Gastrocnemius medialis (tissue), 4 donors: ENCODE measurements at regions not wholly inside any gene's neighbourhood (a gene's known extent, or its start where the extent isn't known, plus 50 kb on each side); places are given as distances from the start of the nearest gene placed in this dataset.

Source experiments
- ATAC-seq, 2 donors: fragments of 150-250 bp; one replicate each; pipeline ENCODE4 v1.9.1; 2016
- DNase-seq, 2 donors: peaks; one replicate each; pipeline ENCODE4 v3.0.0-alpha.2; 2019
- H3K27ac ChIP-seq, 4 donors: fragments of 200-600 bp; sonication (generic); 1 replicate in 1 of 4; 2 replicates in 3 of 4; pipeline ENCODE4 v1.5.1; 2016 to 2018; ENCODE audit warnings: mild to moderate bottlenecking in 2 of 4, moderate library complexity in 1 of 4
- H3K27me3 ChIP-seq, 3 donors: fragments of 200-600 bp; sonication (generic) in 2 of 3; 1 replicate in 1 of 3; 2 replicates in 2 of 3; pipeline versions ENCODE4 v1.5.1 to v1.6.0; 2016 to 2019; ENCODE audit warnings: mild to moderate bottlenecking in 1 of 3, moderate library complexity in 1 of 3
- H3K36me3 ChIP-seq, 2 donors: fragments of 200-600 bp; sonication (generic) in 1 of 2; one replicate each; pipeline ENCODE4 v1.5.1; 2017 to 2018
- H3K4me1 ChIP-seq, 2 donors: fragments of 200-600 bp; sonication (generic) in 1 of 2; one replicate each; pipeline ENCODE4 v1.5.1; 2016 to 2017; ENCODE audit warnings: mild to moderate bottlenecking in 2 of 2
- H3K4me3 ChIP-seq, 4 donors: fragments of 200-600 bp; sonication (generic) in 3 of 4; 1 replicate in 1 of 4; 2 replicates in 3 of 4; pipeline ENCODE4 v1.5.1; 2016 to 2019; ENCODE audit warnings: mild to moderate bottlenecking in 2 of 4
- H3K9me3 ChIP-seq, 3 donors: fragments of 200-600 bp; sonication (generic) in 2 of 3; 1 replicate in 1 of 3; 2 replicates in 2 of 3; pipeline ENCODE4 v1.5.1; 2016 to 2019
- CTCF ChIP-seq, 5 experiments: fragments of 450-650 bp in 3 of 5; fragments of 200-600 bp in 2 of 5; sonication (generic) in 2 of 5; IDR thresholded peaks in 4 of 5; conservative IDR thresholded peaks in 1 of 5; 1 replicate in 4 of 5; 2 replicates in 1 of 5; pipeline ENCODE4 v1.5.1; 2016 to 2019; ENCODE audit warnings: antibody characterized with exemption in 5 of 5, mild to moderate bottlenecking in 3 of 5, moderate library complexity in 3 of 5
- POLR2A ChIP-seq, 2 donors: fragments of 450-650 bp; IDR thresholded peaks; one replicate each; pipeline ENCODE4 v1.6.1; 2017; ENCODE audit warnings: antibody characterized with exemption in 2 of 2, mild to moderate bottlenecking in 2 of 2, moderate library complexity in 2 of 2
- in situ Hi-C, 4 donors: fragments of 200-750 bp; cut with MboI; loops; one replicate each; pipeline versions ENCODE4 v1.15.0 to v1.8.0; 2017; ENCODE audit warnings: low sequenced_read_pairs in 4 of 4
- intact Hi-C: fragments of 100-400 bp; cut with DNase I; formaldehyde crosslinking; loops from one replicate; pipeline ENCODE4 v1.15.1; 2023; ENCODE audit warnings: low total_unique reads

GRCh38 chr9:110141227-110141793 is 66.6 kb downstream of the C9orf152 start:
- in situ Hi-C loops (loop anchor here in 1 of 4 donors (10.0 kb wide), 1 partner anchor 237 kb away; no protein-coding TSS in a partner anchor), intact Hi-C loops (no loop called here)
- no peaks in the 10 kb centered on the region for H3K27me3 ChIP-seq
- H3K4me1 ChIP-seq: peaks cover 11 to 23% of the 10 kb centered on the region in 2 donors
- ATAC-seq (no peak), DNase-seq (no peak)
- TF ChIP-seq POLR2A (IDR thresholded peaks at IDR 0.05) (no peak), CTCF (IDR thresholded peaks at IDR 0.05 in 4 of 5, conservative IDR thresholded peaks at IDR 0.05 in 1 of 5) (no peak)
- H3K4me3 ChIP-seq: no peak overlapping the region
- H3K27ac ChIP-seq: peak overlapping the region in 3 of 4 donors; percentile 10 to 37 (median 16)
- H3K9me3 ChIP-seq: no peaks in the 10 kb centered on the region
- peaks cover 0 to 7% of the 10 kb centered on the region in 2 donors for H3K36me3 ChIP-seq

- Histone ChIP-seq H3K9me3 (no peaks in the 10 kb centered on the region), H3K27me3 (no peaks in the 10 kb centered on the region), H3K36me3 (peaks cover 0 to 1% of the 10 kb centered on the region in 2 donors), H3K4me3 (no peak overlapping the region), H3K4me1 (peaks cover 11 to 23% of the 10 kb centered on the region in 2 donors), H3K27ac (peak overlapping the region in 1 of 4 donors; percentile 26)
- intact Hi-C loops (no loop called here), in situ Hi-C loops (loop anchor here in 1 of 4 donors (10.0 kb wide), 1 partner anchor 237 kb away; no protein-coding TSS in a partner anchor)
- DNase-seq: no peak
- no peak for TF ChIP-seq POLR2A (IDR thresholded peaks at IDR 0.05)
- TF ChIP-seq CTCF (IDR thresholded peaks at IDR 0.05 in 4 of 5, conservative IDR thresholded peaks at IDR 0.05 in 1 of 5): no peak
- ATAC-seq: no peak
These were observed 65.7 kb downstream of the C9orf152 start for GRCh38 chr9:110142253-110142652.

GRCh38 chr9:110142868-110143481 is 65.0 kb downstream of the C9orf152 start:
- no peak overlapping the region for H3K4me3 ChIP-seq
- no peaks in the 10 kb centered on the region for H3K36me3 ChIP-seq
- no peaks in the 10 kb centered on the region for H3K9me3 ChIP-seq
- ATAC-seq (no peak), DNase-seq (no peak)
- H3K4me1 ChIP-seq: peaks cover 11 to 24% of the 10 kb centered on the region in 2 donors
- peak overlapping the region in 1 of 4 donors; percentile 26 for H3K27ac ChIP-seq
- no peaks in the 10 kb centered on the region for H3K27me3 ChIP-seq
- TF ChIP-seq CTCF (IDR thresholded peaks at IDR 0.05 in 4 of 5, conservative IDR thresholded peaks at IDR 0.05 in 1 of 5) (no peak), POLR2A (IDR thresholded peaks at IDR 0.05) (no peak)
- in situ Hi-C loops: loop anchor here in 1 of 4 donors (10.0 kb wide), 1 partner anchor 238 kb away; no protein-coding TSS in a partner anchor
- intact Hi-C loops: no loop called here

- no peaks in the 10 kb centered on the region for H3K9me3 ChIP-seq
- in situ Hi-C loops: loop anchor here in 1 of 4 donors (10.0 kb wide), 1 partner anchor 239 kb away; no protein-coding TSS in a partner anchor
- H3K4me3 ChIP-seq: no peak overlapping the region
- H3K27ac ChIP-seq: peak overlapping the region in 2 of 4 donors; percentile 12 to 25
- ATAC-seq (no peak), DNase-seq (no peak)
- peaks cover 11 to 27% of the 10 kb centered on the region in 2 donors for H3K4me1 ChIP-seq
- no peaks in the 10 kb centered on the region for H3K36me3 ChIP-seq
- H3K27me3 ChIP-seq: no peaks in the 10 kb centered on the region
- TF ChIP-seq POLR2A (IDR thresholded peaks at IDR 0.05) (no peak), CTCF (IDR thresholded peaks at IDR 0.05 in 4 of 5, conservative IDR thresholded peaks at IDR 0.05 in 1 of 5) (no peak)
- intact Hi-C loops: no loop called here
These were observed 64.5 kb downstream of the C9orf152 start for GRCh38 chr9:110143485-110143884.
